HG03442 (cell line): ENCODE measurements at regions not wholly inside any gene's neighbourhood (a gene's known extent, or its start where the extent isn't known, plus 50 kb on each side); places are given as distances from the start of the nearest gene placed in this dataset.

ENCODE experiments used
- ATAC-seq: cut with Tn5 transposase; IDR thresholded peaks from one replicate; pipeline ENCODE4 v1.9.1; 2021; ENCODE audit warnings: mild to moderate bottlenecking, moderate library complexity; ENCODE audit not compliant: unreplicated experiment

DNA sequence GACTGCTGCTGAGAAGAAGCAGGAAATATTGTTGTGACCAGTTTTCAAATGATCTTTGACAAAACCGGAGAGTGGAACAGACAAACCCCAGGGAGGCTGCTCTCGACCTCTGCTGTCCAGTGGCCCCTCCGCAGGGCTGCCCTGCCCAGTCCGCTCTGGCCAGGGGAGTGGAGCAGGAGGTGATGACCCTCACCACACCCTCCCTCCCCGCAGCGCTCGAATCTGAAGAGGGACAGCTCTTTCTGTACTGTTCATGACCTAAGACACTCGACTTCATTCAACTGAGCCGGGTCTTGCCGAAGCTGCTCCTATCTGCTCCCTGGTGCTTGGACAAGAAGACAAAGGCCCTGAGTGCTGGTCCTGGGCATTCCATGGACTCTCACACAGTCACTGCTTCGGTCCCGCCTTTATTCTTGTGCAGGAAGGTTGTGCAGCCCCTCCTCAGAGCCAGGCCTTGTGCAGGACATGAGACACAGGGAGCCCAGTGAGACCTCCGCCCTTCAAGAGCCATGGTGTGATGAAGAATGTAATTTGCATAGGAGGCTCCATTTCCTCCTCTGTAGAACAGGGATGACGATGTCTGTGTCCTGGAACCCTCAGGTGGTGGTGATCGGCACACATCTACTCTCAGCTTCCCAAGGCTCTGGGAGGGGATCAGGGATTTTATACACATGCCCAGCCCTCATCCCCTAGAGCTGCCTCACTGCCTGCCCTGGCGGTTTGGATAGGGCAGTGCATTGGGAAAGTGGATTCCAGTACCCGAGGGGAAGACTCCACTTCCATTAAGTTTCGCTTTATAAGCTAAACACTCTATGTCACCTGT lies 97.1 kb upstream of the PRR20G start:
- no peak for ATAC-seq

GRCh38 chr3:127383656-127384179 lies 95.9 kb upstream of the PRR20G start:
- ATAC-seq, result no peak

DNA sequence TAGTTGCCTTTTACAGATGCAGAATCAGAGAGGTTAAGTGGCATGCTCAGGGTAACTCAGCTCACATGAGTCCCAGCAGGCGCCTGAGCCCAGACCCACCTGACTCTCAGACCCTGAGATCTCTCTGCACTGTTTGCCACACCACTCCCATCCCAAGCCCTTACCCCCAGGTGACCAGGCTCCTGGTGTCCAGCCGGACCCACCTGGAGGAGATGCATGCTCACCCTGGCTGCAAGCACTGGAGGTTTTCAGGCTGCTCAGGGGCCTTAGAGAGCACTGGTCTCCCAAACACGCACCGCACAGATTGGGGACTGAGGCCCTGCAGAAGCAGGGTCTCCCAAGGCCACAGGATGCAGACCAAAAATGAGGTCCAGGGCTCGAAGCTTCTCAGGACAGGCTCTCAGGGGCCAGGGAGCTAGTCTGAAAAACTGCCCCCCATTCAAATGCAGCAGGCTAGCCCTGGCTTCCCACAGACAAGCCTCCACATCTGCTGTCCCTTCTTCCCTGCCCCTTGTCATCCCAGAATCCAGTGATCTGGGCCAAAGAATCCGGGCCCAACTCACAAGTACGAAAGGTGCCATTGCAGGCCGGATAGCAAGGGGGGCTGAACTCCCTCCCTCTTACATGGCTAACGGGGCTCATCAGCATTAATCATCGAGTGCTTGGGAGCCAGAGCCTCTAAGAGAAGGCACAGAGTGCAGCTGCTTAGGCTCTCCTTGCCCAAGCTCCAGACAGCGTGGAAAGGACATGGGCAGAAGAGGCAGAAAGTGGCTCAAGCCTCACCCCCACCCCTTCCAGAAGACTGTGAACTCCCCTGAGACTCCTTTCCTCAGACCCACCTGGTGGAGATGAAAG lies 90.2 kb upstream of the PRR20G start:
- ATAC-seq, result no peak

DNA sequence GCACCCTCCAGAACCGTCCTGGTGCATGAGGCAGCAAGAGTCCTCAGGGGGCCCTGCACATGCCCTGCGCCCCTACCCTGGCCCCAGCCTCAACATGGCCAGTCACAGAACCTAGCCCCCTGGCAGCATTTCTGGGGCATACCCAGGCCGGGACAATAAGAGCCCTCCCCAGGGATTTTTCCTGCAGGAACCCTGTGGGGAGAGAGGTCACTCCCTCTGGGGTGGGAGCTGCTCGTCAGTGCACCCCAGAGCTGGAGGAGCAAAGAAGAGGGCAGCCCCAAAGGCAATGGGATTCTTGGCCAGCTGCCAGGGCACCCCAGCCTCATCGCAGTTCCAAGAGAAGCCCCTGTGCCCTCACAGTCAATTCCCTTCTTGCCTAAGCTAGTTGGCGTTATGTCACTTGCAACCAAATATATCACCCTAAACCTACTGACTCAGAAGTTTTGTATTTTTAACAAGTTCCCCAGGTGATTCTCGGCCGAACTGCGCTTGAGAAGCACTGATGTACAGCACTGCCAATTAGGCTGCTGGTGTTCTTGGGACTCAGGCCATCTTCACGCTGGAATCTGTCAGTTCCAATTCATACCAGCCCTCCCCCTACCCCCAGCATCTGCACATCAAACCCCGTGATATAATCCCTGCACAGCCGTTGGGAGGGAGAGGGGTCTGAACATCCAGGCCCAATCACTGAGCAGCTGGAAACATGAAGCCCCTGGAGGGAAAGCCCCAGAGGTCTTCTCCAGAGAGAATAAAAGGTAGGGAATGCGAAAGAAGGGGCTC lies 87.5 kb upstream of the PRR20G start:
- no peak for ATAC-seq

DNA sequence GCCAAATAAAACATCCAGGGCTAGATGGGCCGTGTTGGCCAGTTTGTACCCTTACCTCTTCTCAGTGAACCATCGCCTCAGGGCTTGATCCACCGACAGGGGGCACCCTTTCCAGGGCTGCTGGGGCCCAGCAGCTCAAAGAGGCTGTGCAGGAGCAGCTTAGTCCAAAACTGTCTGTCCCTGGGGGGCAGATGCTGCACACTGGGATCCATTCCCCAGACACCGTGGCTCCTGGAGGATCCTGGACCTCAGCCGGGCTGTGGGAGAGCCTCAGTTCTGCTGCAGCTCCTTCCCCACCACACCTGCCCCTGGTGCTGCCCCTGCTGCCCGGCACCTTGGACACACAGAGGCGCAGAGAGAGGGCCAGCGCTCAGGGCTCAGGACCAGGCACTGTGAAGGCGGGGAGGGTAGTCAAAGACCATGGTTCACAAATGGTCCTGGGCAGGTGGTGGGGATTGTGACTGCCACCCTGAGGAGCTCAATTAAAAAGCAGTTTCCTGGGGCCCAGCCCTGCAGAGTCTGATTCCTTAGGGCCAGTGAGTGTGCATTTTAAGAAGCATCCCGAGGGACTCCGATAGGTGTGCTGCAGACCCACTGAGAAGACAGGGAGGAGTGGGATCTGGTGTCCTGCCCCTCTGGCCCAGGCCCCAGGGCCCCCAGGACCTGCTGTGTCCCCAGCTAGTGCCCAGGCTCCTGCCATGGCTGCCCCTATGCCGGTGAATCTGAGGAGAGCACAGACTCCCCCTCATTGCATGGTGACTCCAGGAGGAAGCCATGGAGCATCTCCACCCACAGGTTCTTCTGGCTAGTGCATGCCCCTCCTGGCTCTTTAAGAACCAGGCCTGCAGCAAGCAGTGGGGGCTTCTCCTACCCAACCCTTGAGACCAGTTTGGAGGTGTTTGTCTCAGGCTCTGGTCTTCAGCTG lies 86.5 kb upstream of the PRR20G start:
- ATAC-seq, result no peak

GRCh38 chr3:127373441-127374085 lies 85.7 kb upstream of the PRR20G start:
- ATAC-seq, result no peak

DNA sequence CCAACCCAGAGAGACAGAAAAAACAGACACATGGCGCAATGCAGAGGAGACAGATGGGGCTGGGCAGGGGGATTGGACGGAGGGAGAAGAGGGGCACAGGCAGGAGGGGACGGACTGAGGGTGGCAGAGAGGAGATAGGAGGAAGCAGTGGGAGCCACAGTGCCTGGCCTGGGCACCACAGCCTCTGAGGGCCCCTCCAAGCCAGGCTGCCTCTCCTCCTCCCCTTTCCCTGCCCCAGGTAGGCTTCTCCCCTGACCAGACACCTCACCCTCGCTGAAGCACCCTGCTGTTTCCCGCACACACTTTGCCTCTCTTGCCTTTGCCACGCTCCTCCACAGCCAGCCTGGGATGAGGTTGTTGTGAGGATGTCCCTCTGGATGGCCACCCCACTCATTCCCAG lies 84.0 kb upstream of the PRR20G start:
- ATAC-seq, result no peak

- ATAC-seq, result no peak
These were observed 83.5 kb upstream of the PRR20G start for GRCh38 chr3:127371334-127371733.

GRCh38 chr3:127370906-127371305 lies 83.1 kb upstream of the PRR20G start:
- no peak for ATAC-seq

DNA sequence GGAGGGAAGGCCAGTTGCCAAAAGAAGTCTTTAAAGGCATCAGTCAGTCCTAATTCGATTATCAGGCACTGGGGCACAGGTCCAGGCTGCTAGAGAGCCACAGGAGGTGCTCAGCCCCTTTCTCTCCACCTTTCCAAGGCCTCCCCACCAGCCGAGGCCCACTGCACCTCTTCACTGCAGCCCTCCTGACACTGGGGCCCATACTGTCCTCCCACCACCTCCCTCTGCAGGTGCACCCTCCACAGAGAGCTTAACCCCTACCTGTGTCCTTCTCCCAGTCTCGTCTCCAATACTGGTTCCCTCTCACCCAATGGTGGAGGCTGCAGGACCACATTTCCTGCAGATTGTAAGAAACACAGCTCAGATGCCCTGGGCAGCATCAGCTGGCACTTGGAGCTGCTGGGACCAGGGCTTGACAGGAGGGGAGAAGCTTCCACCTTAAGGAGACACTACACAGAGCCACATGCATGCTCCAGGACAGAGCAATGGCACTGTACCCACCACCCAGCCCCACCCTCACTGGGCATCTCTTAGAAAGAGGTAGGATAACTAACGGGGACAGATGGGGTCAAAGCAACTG lies 81.6 kb upstream of the PRR20G start:
- no peak for ATAC-seq

DNA sequence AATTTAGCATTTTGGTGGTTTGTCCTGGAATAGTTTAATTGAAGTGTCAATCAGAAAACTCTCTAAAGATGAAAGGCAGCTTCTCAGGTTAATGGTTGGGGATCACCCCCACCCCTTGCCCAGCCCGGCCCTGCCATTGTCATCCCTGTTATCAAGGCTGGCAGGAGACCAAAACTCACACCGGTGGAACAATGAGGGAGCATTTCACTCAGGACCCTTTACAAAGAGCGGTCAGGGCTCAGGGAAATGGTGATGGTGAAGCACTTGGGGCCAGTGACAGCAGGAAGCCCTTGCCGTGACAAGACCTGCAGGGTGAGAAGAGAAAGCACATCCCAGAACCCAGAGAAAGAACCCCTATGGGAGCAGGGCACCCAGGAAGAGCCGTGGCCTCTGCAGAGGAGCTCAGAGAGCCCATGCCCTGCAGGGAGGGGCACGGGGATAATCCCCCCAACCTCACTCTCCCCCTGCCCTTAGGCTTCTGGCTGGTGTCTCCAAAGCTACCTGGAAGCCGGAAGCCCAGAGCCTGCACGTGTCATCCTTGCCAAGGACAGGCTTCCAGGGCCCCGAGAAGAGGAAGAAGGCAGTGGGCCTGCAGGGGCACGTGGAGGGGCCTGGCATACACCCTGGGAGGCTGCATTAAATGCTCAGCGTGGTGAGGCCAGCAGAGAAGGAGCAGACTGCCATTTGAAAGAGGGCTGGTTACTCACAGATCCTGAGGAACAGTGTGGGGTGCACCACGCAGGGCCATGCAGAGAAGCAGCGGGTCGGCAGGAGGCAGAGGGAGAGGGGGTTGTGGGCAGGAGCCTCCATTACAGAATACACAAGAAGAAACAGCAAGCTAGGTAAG lies 80.6 kb upstream of the PRR20G start:
- no peak for ATAC-seq

DNA sequence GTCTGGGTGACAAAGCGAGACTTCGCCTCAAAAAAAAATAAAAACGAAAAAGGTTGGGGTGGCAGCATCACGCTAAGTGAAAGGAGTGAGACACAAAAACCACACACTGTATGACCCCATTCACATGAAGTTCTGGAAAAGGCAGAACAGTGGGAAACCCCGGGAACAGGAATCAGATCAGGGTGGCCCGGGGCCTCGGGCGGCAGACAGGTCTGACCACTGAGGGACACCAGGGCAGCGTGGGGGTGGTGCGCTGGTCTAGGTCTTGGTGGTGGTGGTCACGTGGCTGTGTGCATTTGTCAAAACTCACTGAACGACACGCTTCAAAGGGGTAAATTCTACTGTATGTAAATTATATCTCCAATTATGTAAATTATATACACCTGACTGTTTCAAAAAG lies 79.7 kb upstream of the PRR20G start:
- ATAC-seq, result no peak

DNA sequence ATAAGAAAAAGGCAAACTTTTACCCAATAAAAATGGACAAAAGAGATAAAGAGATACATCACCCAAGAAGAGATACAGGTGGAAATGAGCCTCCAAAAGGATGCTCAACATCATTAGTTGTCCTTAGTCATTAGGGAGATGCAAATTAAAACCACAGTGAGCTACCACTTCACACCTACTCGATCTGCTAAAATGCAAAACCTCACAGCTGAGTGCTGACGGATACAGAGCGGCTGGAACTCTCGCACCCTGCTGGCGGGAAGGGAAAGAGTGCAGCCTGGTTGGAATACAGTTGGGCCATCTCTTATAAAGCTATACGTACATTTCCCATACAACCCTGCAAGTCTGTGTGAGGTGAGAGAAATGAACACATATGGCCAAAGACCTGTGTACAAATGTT lies 78.5 kb upstream of the PRR20G start:
- no peak for ATAC-seq

GRCh38 chr3:127365163-127365798 lies 77.4 kb upstream of the PRR20G start:
- ATAC-seq, result no peak

DNA sequence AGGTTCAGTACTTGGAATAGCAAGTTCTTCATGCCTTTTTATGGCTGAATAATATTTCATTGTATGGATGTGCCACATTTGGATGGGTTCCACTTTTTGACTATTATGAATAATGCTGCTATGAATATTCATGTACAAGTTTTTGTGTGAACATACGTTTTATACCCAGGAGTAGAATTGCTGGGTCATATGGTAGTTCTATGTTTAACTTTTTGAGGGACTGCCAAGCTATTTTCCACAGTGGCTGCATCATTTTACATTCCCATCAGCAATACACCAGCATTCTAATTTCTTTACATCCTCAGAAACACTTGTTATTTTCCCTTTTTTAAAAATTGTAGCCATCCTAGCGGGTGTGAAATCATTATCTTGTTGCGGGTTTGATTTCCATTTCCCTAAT lies 76.0 kb upstream of the PRR20G start:
- no peak for ATAC-seq

DNA sequence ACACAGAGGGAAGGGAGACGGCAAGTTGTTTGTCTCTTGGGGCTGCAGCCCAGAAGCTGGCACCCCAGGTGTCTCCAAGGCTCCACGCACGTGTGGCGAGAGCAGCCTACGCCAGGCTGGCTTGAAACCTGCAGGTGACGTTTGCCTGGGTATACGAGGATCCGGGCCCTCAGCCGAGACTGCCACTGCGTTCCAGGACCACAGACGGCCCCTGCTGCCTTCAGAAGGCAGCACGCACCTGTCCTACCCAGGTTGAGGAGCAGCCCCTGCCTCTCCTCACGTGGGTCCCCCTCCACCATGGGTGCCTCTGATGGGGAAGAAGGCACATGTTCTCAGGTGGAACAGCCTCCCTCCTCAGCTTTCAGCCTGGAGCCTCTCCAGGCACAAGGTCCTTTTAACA lies 75.3 kb upstream of the PRR20G start:
- ATAC-seq, result no peak

- ATAC-seq, result no peak
These were observed 72.8 kb upstream of the PRR20G start for GRCh38 chr3:127360647-127361046.

- ATAC-seq, result no peak
These were observed 70.8 kb upstream of the PRR20G start for GRCh38 chr3:127358641-127359040.
